ENCODE measurements at regions not wholly inside any gene's neighbourhood (a gene's known extent, or its start where the extent isn't known, plus 50 kb on each side); places are given as distances from the start of the nearest gene placed in this dataset.

- TF ChIP-seq POLR2A (IDR thresholded peaks at IDR 0.05) = no peak
- no peak for TF ChIP-seq CTCF (IDR thresholded peaks at IDR 0.05)
Observed at GRCh38 chr12:85457016-85457415, 177.0 kb downstream of the ALX1 start.
